ENCODE measurements at regions not wholly inside any gene's neighbourhood (a gene's known extent, or its start where the extent isn't known, plus 50 kb on each side); places are given as distances from the start of the nearest gene placed in this dataset.
A peak's percentile ranks its signal among the peaks of the same experiment; 100 is the strongest.
"Not testable (repeated sequence)": the region's sequence is repeated elsewhere in the genome, so short reads cannot be mapped to it uniquely, and the experiment has no call there.

GRCh38 chr17:30731210-30732132 is 93.0 kb downstream of the CRLF3 start:
- not testable (repeated sequence) for DNase-seq (ENCODE audit: low spot score)

GRCh38 chr17:30730837-30731209 is 93.7 kb downstream of the CRLF3 start:
- DNase-seq (ENCODE audit: low spot score), result not testable (repeated sequence)

- not testable (repeated sequence) for DNase-seq (ENCODE audit: low spot score)
Measured at GRCh38 chr17:30730171-30730836, 94.2 kb downstream of the CRLF3 start.

DNA sequence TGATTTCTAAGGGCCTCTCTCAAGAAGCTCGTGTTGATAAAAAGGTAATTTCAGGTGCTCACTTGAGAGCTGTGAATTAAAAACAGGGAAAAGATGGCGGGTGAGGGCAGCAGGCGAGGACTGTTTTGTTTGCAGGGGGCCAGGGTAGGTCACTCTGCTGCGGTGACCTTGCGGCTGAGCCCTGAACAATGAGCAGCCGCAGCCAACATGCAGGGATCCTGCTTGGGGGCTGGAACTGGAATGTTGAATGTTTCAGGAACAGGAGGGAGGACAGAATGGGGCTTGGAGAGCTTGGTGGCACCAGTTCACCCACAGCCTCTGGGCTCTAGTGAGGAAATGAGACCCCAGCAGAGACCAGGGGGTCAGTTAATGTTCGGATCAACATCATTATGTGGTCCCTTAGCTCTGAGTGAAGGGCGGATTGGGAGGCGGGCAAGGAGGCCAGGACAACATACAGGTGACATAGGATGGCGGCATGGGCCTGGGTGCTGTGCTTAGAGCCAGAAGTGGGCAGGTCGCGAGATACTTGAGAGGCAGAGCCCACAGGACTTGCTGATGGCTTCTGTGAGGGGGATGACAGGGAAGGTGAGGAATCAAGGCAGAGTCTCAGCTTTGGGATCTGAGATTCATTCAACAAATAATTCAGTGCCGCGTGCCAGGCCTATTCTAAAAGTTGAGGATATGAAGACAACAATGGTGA is 94.9 kb downstream of the CRLF3 start:
- DNase-seq (ENCODE audit: low spot score), result not testable (repeated sequence)

DNA sequence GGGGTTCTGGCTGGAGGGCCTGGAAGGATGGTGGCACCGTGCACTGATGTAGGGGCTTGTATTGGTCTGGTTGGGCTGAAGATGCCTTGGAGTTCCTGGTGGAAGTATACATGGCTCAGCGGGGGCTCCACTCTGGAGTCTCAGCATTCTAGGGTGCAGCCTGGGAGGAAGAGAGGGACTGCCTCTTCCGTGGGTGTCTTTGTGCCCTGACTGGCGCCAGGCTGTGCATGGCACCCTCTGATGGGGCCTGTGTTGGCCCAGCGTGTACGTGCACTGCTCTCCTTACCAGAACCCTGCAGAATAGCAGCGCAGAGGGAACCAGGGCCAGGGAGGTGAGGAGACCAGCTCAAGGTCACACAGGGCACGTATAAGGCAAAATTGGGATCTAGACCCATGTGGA is 97.0 kb downstream of the CRLF3 start:
- not testable (repeated sequence) for DNase-seq (ENCODE audit: low spot score)

- not testable (repeated sequence) for DNase-seq (ENCODE audit: low spot score)
Measured at GRCh38 chr17:30726734-30727133, 97.8 kb downstream of the CRLF3 start.

DNA sequence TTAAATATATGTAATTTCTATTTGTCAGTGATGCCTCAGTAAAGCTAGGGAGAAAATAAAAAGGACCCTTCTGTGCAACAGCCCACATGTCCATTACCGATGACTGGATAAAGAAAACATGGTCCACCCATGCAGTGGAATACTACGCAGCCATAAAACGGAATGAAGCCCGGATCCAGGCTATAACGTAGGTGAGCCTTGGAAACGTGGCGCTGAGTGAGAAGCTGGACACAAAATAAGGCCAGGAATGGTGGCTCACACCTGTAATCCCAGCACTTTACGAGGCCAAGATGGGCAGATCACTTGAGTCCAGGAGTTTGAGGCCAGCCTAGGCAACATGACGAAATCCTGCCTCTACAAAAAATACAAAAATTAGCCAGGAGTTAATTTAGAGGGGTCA is 98.2 kb downstream of the CRLF3 start:
- DNase-seq (ENCODE audit: low spot score), result not testable (repeated sequence)

DNA sequence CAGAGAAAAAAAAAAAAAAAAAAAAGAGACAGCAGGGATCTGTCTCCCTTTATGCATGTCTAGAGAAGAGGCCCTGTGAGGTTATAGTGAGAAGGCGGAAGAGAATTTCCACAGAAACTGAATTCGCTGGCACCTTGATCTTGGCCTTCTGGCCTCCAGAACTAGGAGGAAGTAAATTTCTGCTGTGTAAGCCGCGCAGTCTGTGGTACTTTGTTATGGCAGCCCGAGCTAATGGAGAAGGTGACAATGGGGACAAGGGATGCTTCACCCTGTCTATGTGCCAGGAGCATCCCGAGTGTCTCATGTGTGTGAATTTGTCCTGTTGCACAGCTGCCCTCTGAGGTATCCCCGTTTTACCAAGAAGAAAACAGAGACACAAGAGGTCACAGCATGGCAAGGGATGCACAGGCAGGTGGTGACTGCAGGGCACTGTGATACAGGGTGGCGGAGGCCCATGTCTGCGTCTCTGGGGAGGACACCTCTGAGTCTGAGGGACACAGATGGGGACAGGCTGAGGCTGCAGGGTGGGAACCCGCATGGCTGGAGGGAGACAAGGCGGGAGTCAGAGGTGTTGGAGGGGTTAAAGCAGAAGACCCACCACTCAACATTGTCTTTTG is 100.3 kb downstream of the CRLF3 start:
- not testable (repeated sequence) for DNase-seq (ENCODE audit: low spot score)

DNA sequence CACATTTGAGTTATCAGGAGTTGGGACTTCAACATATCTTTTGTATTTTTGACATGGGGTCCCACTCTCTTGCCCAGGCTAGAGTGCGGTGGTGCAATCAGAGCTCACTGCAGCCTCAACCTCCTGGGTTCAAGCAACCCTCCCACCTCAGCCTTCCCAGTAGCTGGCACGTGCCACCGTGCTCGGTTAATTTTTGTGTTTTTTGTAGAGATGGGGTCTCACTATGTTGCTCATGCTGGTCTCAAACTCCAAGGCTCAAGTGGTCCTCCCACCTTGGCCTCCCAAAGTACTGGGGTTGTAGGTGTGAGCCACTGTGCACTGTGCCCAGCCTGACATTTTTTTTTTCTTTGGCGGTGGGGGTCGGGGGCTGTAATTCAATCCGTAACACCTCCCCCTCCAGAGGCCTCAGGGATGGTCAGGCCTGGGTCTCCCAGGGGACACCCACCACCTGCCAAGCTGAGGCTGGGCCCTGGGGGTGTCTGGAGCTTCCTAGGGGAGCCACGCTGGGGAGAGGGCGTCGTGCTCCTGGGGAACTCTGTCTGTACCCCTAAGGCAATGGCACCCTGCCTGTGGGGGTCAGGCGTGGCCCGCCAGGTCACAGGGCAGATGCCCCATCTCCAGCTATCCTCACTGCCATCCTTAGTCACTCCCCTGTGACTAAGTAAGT is 102.2 kb downstream of the CRLF3 start:
- DNase-seq (ENCODE audit: low spot score), result not testable (repeated sequence)

DNA sequence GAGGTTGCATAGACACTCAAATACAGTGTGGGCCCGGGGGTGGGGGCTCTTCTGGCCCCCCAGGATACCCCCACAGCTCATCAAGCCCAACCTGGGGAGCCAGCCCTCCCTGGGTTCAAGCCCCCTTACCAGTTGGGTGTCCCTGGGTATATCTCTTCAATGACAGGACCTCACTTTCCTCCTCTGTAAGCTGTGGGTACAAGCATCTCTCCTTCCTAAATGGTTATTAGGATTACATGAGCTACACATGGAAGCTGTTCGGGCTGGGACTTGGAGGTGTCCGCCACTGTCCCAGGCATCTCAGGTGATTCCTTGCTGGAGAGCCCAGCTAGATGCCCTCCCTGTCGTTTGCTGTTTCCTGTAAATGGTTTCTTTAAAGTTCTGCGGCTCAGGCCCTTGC is 103.5 kb downstream of the CRLF3 start:
- DNase-seq (ENCODE audit: low spot score), result not testable (repeated sequence)

DNA sequence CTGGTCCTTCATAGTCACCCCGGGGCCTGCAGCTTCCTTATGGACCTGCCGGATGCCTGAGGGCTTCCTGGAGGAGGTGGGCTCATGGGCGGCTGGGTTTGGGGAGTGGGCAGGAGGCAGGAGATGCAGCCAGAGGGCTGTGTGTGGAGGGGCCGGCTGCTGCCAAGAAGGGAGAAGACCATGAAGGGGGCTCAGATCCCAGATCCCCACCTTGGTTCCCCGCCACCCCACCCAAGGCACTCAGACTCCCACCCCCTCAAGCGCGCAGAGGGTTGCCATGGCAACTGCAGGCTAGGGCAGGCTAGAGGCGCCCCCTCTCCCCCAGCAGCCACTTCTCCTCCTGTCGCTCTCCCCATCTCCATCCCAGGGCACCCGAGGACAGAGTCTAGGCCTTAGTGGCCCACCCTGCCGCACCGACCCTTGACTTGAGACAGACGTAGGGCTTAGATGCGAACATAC is 104.5 kb downstream of the CRLF3 start:
- DNase-seq (ENCODE audit: low spot score), result no peak

DNA sequence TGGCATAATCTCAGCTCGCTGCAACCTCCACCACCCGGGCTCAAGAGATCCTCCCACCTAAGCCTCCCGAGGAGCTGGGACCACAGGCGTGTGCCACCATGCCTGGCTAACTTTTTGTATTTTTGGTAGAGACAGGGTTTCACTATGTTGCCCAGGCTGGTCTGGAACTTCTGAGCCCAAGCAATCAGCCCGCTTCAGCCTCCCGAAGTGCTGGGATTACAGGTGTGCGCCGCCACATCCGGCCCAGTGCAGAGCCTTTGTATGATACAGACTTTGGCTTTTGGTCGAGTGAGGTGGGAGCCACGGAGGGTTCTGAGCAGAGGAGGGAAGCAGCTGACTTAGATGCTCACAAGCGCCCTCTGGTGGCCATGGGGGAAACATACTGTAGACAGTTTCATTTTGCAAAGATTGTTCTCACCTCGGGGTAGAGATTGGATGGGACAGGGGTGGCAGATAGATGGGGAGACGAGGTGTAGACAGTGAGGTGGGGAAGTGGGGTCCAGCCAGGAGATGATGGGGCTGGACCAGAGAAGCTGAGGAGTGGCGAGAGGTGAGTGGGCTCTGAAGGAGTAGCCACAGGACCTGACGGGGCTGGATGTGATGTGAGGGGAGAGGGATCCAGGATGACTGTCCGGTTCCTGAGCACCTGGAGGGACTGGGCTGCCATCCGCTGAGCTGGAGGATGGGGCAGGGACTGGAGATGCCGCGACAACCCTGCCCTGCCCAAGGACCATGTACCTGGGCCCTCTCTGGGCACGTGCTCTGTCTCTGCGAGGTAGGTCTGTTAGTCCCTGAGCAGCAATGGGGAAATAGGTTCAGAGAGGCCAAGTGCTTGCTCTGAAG is 105.1 kb downstream of the CRLF3 start:
- DNase-seq (ENCODE audit: low spot score), result peak; percentile 37

GRCh38 chr17:30718691-30719090 is 105.8 kb downstream of the CRLF3 start:
- DNase-seq (ENCODE audit: low spot score), result not testable (repeated sequence)

DNA sequence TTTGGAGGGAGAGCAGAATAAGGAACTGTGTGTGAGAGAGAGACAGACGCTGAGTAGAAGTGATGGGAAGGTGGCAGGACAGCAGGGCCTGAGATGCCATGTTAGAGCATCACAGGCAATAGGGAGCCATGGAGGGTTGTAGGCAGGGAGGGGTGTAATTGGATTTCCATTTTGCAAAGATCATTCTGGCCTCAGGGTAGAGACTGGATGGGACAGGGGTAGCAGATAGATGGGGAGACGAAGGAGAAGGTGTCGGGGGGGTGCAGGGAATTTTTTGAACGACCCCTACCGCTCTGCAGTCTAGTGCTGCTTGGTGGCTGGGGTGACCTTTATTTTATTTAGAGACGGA is 106.4 kb downstream of the CRLF3 start:
- DNase-seq (ENCODE audit: low spot score), result not testable (repeated sequence)

DNA sequence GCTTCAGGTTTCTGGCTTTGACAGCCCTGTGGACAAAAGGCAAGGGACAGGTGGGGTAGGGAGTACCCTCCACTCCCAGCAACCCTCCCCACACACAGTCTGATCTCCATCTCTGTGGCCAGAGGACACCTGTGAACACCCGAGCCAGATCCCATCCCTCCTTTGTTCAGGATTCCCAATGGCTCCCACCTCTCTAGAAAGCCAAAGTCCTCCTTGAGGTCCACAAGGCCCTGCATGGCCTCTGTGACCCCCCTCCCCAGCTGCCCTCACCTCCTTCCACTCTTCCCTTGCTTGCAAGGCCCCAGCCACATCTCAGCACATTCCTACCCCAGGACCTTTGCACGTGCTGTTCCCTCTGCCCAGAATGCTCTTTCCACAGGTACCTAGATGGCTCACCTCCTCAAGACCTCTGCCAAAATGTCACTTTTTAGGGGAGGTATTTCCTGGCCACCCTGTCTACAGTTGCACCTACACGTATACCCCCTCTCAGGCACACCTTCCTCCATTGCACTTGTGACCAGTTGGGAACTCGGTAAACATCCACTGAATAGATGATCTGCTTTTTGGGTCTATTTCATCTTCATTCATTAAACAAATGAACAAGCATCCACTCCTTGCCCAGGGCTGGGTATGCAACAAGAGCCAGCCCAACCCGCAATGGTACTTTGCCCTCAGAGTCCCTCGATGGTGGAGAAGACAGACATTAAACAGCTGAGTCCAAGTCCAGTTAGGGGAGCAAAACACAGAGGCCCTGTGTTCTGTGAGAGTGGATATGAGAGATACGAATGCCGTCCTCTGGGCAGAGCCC is 107.0 kb downstream of the CRLF3 start:
- DNase-seq (ENCODE audit: low spot score), result no peak

- peak; percentile 31 for DNase-seq (ENCODE audit: low spot score)
Measured at GRCh38 chr17:30716461-30717290, 107.8 kb downstream of the CRLF3 start.

GRCh38 chr17:30714825-30715622 is 109.5 kb downstream of the CRLF3 start:
- DNase-seq (ENCODE audit: low spot score), result not testable (repeated sequence)

GRCh38 chr17:30713805-30714204 is 110.7 kb downstream of the CRLF3 start:
- not testable (repeated sequence) for DNase-seq (ENCODE audit: low spot score)

All from H4 (cell line).